ENCODE measurements at regions not wholly inside any gene's neighbourhood (a gene's known extent, or its start where the extent isn't known, plus 50 kb on each side); places are given as distances from the start of the nearest gene placed in this dataset.
"Not testable (repeated sequence)": the region's sequence is repeated elsewhere in the genome, so short reads cannot be mapped to it uniquely, and the experiment has no call there.

- Histone ChIP-seq H3K4me3 (no peak overlapping the region), H3K4me1 (peaks cover 0 to under 1% (median 0%) of the 10 kb centered on the region in 12 donors), H3K36me3 (no peaks in the 10 kb centered on the region), H3K9me3 (no peaks in the 10 kb centered on the region), H3K27ac (no peak overlapping the region), H3K27me3 (no peaks in the 10 kb centered on the region)
- intact Hi-C loops (cut with DNase I): loop anchor here in 3 of 10 donors (10.0 kb wide), 3 partner anchors 162 to 962 kb away; no protein-coding TSS in a partner anchor
- WGBS, 4 donors: 79 to 90% (median 82%) methylated on average over 4 of the region's 4 CpGs
- ATAC-seq (no peak), DNase-seq (no peak)
- TF ChIP-seq POLR2A (IDR thresholded peaks at IDR 0.05) (no peak), CTCF (IDR thresholded peaks at IDR 0.05) (peak in 7 of 12 donors; percentile 18 to 54 (median 47))
Observed at GRCh38 chr5:53262348-53262970, 152.9 kb upstream of the MOCS2 start.

- ATAC-seq: no peak
- WGBS, 4 donors: 88 to 97% (median 91%) methylated on average over 1 of the region's 1 CpG
Observed at GRCh38 chr5:53263151-53263550, 153.6 kb upstream of the MOCS2 start.

GRCh38 chr5:53265043-53265442, 155.5 kb upstream of the MOCS2 start:
- Histone ChIP-seq H3K4me1 (no peaks in the 10 kb centered on the region), H3K4me3 (no peak overlapping the region), H3K9me3 (peaks cover 0 to 2% (median 0%) of the 10 kb centered on the region in 12 donors), H3K27ac (no peak overlapping the region), H3K27me3 (no peaks in the 10 kb centered on the region), H3K36me3 (no peaks in the 10 kb centered on the region)
- whole genome bisulfite sequencing, 4 donors: 44 to 78% (median 53%) methylated on average over 2 of the region's 2 CpGs
- ATAC-seq: no peak
- intact Hi-C loops (cut with DNase I): loop anchor here in 3 of 10 donors (10.0 kb wide), 3 partner anchors 160 to 960 kb away; no protein-coding TSS in a partner anchor
- TF ChIP-seq CTCF (IDR thresholded peaks at IDR 0.05) (no peak), POLR2A (IDR thresholded peaks at IDR 0.05) (no peak)
- no peak for DNase-seq

More at GRCh38 chr5:53263151-53263550, 153.6 kb upstream of the MOCS2 start:
- H3K27me3 ChIP-seq: no peaks in the 10 kb centered on the region
- no peak overlapping the region for H3K27ac ChIP-seq
- intact Hi-C loops (cut with DNase I): loop anchor here in 3 of 10 donors (10.0 kb wide), 3 partner anchors 162 to 962 kb away; no protein-coding TSS in a partner anchor
- DNase-seq: no peak
- H3K4me3 ChIP-seq: no peak overlapping the region
- peaks cover 0 to 2% (median 0%) of the 10 kb centered on the region in 12 donors for H3K9me3 ChIP-seq
- H3K4me1 ChIP-seq: no peaks in the 10 kb centered on the region
- TF ChIP-seq CTCF (IDR thresholded peaks at IDR 0.05): no peak
- no peak for TF ChIP-seq POLR2A (IDR thresholded peaks at IDR 0.05)
- H3K36me3 ChIP-seq: no peaks in the 10 kb centered on the region

GRCh38 chr5:53268241-53268640, 158.7 kb upstream of the MOCS2 start:
- ATAC-seq, H3K27ac ChIP-seq, H3K9me3 ChIP-seq, H3K4me1 ChIP-seq, H3K4me3 ChIP-seq, H3K36me3 ChIP-seq, H3K27me3 ChIP-seq, DNase-seq: not testable (repeated sequence)
- 76 to 94% (median 78%) methylated on average over 7 of the region's 7 CpGs for WGBS, 4 donors
- intact Hi-C loops (cut with DNase I): loop anchor here in 3 of 10 donors (10.0 kb wide), 3 partner anchors 157 to 957 kb away; no protein-coding TSS in a partner anchor

Data from heart left ventricle (tissue), 16 donors.